ENCODE measurements at regions not wholly inside any gene's neighbourhood (a gene's known extent, or its start where the extent isn't known, plus 50 kb on each side); places are given as distances from the start of the nearest gene placed in this dataset.

DNA sequence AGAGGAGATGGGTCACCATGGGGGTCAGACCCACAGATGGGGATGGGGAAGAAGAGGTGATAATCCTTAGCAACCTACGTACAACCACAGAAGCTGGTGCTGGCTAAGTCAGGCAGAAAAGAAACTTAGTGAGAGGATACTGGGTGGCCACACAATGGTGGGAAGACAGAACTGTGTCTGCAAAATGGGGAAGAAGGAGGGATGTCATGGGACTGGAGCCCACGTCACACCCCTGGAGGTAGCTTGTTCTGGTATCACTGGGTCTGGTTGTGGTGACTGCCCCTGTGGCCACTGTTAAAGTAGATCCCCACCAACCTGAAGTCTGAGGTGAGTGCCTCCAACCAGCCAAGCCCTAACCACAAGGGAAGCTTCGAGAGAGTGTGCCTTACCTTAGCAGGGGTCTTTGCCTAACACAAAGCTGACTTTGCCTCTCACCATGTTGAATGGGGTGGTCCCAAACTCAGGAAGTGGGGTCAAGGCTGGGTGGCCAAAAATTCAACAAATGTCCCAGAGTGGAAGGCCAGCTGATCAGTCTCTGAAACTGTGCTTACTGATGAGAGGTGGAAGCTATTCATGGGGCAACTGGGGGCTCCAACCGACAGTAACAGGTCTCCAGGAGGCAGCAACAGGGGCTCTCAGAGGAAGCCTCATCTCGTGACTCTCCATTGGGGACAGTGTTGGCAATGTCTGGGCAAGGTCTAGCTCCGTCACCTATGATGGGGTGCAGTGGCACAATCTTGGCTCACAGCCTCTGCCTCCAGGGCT lies 64.8 kb upstream of the SLC1A4 start:
- TF ChIP-seq MYNN (tag by site-specific recombination; IDR thresholded peaks at IDR 0.05; ENCODE audit: borderline replicate concordance) (no peak), ZNF140 (tag by site-specific recombination; IDR thresholded peaks at IDR 0.05) (no peak)
- TF ChIP-seq, protein P1, sequence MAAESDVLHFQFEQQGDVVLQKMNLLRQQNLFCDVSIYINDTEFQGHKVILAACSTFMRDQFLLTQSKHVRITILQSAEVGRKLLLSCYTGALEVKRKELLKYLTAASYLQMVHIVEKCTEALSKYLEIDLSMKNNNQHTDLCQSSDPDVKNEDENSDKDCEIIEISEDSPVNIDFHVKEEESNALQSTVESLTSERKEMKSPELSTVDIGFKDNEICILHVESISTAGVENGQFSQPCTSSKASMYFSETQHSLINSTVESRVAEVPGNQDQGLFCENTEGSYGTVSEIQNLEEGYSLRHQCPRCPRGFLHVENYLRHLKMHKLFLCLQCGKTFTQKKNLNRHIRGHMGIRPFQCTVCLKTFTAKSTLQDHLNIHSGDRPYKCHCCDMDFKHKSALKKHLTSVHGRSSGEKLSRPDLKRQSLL (tag by site-specific recombination; IDR thresholded peaks at IDR 0.05) = no peak

All from HEK293 (cell line).